Left lung (tissue), 4 donors: ENCODE measurements at regions not wholly inside any gene's neighbourhood (a gene's known extent, or its start where the extent isn't known, plus 50 kb on each side); places are given as distances from the start of the nearest gene placed in this dataset.

Experiments used
- ATAC-seq: fragments of 200-7000 bp; cut with Tn5 transposase; one replicate; pipeline ENCODE4 v1.9.1; 2020; ENCODE audit warnings: moderate library complexity
- DNase-seq, 4 donors: peaks; one replicate each; pipeline ENCODE4 v3.0.0-alpha.2; 2013 to 2020
- H3K27ac ChIP-seq, 2 donors: fragments of 200-600 bp; sonication (generic) in 1 of 2; one replicate each; pipeline versions ENCODE4 v1.5.0 to v1.8.0; 2020 to 2021
- H3K27me3 ChIP-seq, 2 donors: fragments of 200-600 bp; sonication (generic) in 1 of 2; one replicate each; pipeline versions ENCODE4 v1.5.0 to v1.8.0; 2020 to 2021
- H3K36me3 ChIP-seq, 2 donors: fragments of 200-600 bp; sonication (generic) in 1 of 2; one replicate each; pipeline versions ENCODE4 v1.5.0 to v1.8.0; 2020 to 2021
- H3K4me1 ChIP-seq, 2 donors: fragments of 200-600 bp; one replicate each; pipeline ENCODE4 v1.8.0; 2021
- H3K4me3 ChIP-seq, 2 donors: fragments of 200-600 bp; sonication (generic) in 1 of 2; one replicate each; pipeline versions ENCODE4 v1.5.0 to v1.8.0; 2020 to 2021; ENCODE audit warnings: mild to moderate bottlenecking in 1 of 2
- H3K9me3 ChIP-seq, 2 donors: fragments of 200-600 bp; sonication (generic) in 1 of 2; one replicate each; pipeline versions ENCODE4 v1.5.0 to v1.8.0; 2020 to 2021
- intact Hi-C, 2 donors: fragments of 100-400 bp; cut with DNase I; formaldehyde crosslinking; loops; one replicate each; pipeline versions ENCODE4 v1.11.2 to v1.14.2; 2022
- TF ChIP-seq, protein P1 (sequence below), 2 donors: fragments of 200-600 bp; sonication (generic) in 1 of 2; IDR thresholded peaks; one replicate each; pipeline versions ENCODE4 v1.5.0 to v1.8.0; 2021; ENCODE audit warnings: antibody characterized with exemption in 2 of 2
- donor health status: DM: no; HTN: yes; CAD: no.
- donor health status: DM: no; HTN: no; CAD: no.

DNA sequence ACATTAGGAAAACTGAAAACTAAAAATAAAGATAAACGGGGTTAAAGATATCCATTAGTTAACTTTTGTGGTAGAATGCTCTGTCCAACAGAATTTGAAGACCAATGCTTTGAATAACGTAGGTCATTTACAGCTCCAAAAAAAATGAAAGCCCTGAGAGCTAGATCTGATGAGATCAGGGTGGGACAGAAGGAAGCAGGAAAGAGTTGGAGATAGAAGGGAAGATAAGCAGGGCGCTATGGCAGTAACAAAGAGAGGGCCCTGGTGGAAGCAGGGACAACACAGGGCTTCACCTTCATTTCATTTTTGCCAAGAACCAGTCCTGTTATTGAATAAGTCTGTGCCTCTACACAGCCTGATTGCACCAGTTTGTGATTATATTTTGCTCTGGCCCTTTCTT, 51.0 kb upstream of the RGS8 start:
- Histone ChIP-seq H3K9me3 (no peaks in the 10 kb centered on the region), H3K4me1 (no peaks in the 10 kb centered on the region), H3K4me3 (no peak overlapping the region), H3K36me3 (no peaks in the 10 kb centered on the region), H3K27me3 (no peaks in the 10 kb centered on the region), H3K27ac (no peak overlapping the region)
- intact Hi-C loops, result no loop called here
- TF ChIP-seq, protein P1, sequence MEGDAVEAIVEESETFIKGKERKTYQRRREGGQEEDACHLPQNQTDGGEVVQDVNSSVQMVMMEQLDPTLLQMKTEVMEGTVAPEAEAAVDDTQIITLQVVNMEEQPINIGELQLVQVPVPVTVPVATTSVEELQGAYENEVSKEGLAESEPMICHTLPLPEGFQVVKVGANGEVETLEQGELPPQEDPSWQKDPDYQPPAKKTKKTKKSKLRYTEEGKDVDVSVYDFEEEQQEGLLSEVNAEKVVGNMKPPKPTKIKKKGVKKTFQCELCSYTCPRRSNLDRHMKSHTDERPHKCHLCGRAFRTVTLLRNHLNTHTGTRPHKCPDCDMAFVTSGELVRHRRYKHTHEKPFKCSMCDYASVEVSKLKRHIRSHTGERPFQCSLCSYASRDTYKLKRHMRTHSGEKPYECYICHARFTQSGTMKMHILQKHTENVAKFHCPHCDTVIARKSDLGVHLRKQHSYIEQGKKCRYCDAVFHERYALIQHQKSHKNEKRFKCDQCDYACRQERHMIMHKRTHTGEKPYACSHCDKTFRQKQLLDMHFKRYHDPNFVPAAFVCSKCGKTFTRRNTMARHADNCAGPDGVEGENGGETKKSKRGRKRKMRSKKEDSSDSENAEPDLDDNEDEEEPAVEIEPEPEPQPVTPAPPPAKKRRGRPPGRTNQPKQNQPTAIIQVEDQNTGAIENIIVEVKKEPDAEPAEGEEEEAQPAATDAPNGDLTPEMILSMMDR (IDR thresholded peaks at IDR 0.05), result no peak
- no peak for ATAC-seq
- DNase-seq, result no peak

DNA sequence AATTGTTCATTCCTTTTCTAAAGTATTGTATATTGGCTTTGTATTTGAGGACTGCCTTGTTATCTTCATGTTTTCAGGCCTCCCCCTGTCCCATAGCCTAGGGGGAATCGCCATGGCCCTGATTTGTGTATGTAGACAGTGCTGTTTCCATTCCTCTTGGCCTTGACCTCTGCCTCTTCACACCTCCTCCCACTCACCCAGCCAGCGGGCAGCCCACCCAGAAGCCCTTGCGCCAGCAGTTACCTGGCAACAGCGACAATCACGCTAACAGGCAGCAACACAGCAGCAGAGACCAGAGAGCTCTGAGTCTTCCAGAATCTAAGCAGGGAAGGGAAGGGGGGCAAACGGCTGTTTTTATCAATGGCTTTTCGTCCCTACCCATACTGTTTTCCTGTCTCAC, 50.0 kb upstream of the NPL start:
- H3K4me3 ChIP-seq, result no peak overlapping the region
- intact Hi-C loops, result no loop called here
- no peaks in the 10 kb centered on the region for H3K9me3 ChIP-seq
- TF ChIP-seq, protein P1 (IDR thresholded peaks at IDR 0.05), result no peak
- H3K27ac ChIP-seq, result no peak overlapping the region
- ATAC-seq (no peak), DNase-seq (peak in 2 of 4 donors; percentile 36 to 67)
- no peaks in the 10 kb centered on the region for H3K4me1 ChIP-seq
- no peaks in the 10 kb centered on the region for H3K36me3 ChIP-seq
- no peaks in the 10 kb centered on the region for H3K27me3 ChIP-seq
